ENCODE measurements at regions not wholly inside any gene's neighbourhood (a gene's known extent, or its start where the extent isn't known, plus 50 kb on each side); places are given as distances from the start of the nearest gene placed in this dataset.
"Not testable (repeated sequence)": the region's sequence is repeated elsewhere in the genome, so short reads cannot be mapped to it uniquely, and the experiment has no call there.

DNA sequence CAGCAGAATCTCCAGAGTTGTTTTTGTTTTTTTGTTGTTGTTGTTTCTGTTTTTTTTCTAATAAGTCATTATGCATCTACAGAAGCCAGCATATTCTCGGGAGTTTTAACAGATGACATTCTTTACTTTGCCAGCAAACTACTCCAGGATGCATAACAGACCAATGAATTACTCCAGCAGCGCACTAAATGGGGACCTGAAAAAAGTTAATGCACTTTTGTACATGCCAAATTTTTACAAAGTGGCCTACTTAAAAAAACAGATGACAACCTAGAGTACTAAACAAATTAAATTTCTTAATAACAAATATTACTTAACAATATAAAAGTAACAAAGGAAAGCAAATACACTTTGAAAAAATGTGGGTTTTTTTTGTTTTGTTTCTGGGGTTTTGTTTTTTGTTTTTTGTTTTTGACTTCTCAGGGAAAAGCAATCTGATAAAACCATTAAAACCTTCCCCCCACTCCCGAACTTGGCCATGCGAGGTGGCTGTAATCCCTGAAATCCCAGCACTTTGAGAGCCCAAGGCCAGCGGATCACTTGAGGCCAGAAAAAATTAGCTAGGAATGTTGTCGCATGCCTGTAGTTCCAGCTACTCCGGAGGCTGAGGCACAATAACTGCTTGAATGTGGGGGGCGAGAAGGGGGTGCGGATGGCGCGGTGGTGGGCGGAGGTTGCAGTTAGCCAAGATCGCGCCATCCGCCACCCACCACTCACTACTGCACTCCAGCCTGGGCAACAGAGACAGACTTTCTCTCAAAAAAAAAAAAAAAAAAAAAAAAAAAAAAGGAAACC lies 352.4 kb downstream of the CETN3 start:
- TF ChIP-seq CTCF (IDR thresholded peaks at IDR 0.05; ENCODE audit: insufficient read depth, low read depth, low read length, missing control alignments) = no peak
- no peak for DNase-seq (ENCODE audit: low read depth)
- H3K4me3 ChIP-seq (ENCODE audit: low read length) = no peak overlapping the region

DNA sequence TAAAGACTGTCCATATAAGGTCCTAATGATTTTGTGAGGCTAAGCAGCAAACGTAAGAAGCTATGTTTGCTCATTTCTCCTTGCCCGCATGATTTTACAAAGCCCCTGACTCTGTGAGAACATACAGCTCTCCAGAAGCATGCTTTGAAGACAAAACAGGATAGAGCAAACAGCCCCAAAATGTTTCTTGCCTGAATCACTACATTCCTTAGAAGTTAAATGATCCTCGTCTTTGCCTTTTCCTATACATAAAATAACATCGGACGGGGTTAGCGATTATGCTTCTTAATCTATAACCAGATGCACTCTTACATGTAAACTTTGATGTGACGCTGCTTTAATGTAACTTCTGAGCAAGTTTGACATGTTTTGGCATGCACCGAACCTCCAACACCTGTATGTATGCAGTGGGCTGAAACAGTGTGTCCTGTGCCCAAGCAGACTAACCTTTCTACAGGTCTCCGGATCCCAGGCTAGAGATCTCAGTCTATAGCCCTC lies 353.7 kb downstream of the CETN3 start:
- peak; percentile 68 for DNase-seq (ENCODE audit: low read depth)
- H3K4me3 ChIP-seq (ENCODE audit: low read length) = no peak overlapping the region
- no peak for TF ChIP-seq CTCF (IDR thresholded peaks at IDR 0.05; ENCODE audit: insufficient read depth, low read depth, low read length, missing control alignments)

GRCh38 chr5:90054612-90055011 lies 354.9 kb downstream of the CETN3 start:
- H3K4me3 ChIP-seq (ENCODE audit: low read length) = no peak overlapping the region
- TF ChIP-seq CTCF (IDR thresholded peaks at IDR 0.05; ENCODE audit: insufficient read depth, low read depth, low read length, missing control alignments) = no peak
- peak; percentile 63 for DNase-seq (ENCODE audit: low read depth)

DNA sequence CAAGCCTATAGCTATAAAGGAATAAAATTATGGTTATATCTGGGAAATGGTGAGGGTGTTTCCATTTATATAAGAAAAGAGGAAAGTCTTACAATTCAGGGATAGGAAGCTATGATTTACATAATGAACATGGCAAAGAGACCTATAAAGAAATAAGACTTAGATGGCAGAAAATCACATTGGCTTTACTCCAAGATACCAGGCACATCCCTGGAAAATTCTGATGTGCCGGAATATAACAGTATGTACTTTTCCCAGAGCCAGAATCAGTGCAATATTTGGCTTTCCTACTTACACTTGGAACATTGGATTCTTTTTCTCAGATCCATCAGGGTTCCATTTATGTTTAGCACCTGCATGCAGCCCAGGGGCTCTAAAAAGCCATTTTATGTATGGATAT lies 357.8 kb downstream of the CETN3 start:
- no peak for TF ChIP-seq CTCF (IDR thresholded peaks at IDR 0.05; ENCODE audit: insufficient read depth, low read depth, low read length, missing control alignments)
- H3K4me3 ChIP-seq (ENCODE audit: low read length) = no peak overlapping the region
- DNase-seq (ENCODE audit: low read depth) = no peak

DNA sequence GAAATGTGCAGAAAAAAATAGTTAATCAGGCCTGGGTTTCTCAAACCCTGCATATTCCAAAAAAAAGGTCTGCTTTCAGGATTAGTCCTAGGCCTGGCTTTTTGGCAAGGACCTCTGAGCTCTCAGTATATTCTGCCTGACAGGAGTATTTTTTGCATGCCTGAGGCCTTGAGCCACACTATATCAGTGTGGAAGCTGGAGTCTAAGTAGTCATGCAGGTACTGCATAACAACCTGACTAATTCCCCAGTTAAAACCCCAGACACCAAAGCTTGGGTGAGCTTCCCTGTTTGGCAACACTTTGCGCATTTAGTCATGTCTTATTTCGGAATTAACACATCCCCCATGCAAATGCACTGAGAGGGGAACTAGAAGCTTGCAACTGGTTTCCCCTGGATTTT lies 359.5 kb downstream of the CETN3 start:
- DNase-seq (ENCODE audit: low read depth) = peak; percentile 73
- no peak for TF ChIP-seq CTCF (IDR thresholded peaks at IDR 0.05; ENCODE audit: insufficient read depth, low read depth, low read length, missing control alignments)
- H3K4me3 ChIP-seq (ENCODE audit: low read length) = no peak overlapping the region

DNA sequence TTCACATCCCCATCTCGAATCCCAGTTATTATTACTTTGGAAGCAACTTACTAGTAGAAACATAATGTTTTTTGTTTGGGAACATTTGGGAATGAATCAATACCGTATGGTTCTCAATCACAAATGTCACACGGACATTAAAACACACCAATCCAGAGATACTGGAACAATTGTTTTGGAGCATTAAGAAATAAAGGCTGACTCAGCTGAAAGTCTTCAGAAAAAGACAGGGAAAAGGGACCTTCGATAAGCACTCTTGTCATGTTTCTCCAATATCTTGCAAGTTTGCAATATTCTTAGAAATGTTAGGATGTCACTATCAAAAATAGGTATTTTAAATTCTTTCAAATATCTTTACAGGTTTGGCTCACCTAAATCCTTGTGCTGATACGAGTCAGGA lies 362.4 kb downstream of the CETN3 start:
- DNase-seq (ENCODE audit: low read depth) = no peak
- no peak overlapping the region for H3K4me3 ChIP-seq (ENCODE audit: low read length)
- TF ChIP-seq CTCF (IDR thresholded peaks at IDR 0.05; ENCODE audit: insufficient read depth, low read depth, low read length, missing control alignments) = no peak

DNA sequence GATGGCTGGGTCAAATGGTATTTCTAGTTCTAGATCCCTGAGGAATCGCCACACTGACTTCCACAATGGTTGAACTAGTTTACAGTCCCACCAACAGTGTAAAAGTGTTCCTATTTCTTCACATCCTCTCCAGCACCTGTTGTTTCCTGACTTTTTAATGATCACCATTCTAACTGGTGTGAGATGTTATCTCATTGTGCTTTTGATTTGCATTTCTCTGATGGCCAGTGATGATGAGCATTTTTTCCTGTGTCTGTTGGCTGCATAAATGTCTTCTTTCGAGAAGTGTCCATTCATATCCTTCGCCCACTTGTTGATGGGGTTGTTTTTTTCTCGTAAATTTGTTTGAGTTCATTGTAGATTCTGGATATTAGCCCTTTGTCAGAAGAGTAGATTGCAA lies 369.5 kb downstream of the CETN3 start:
- H3K4me3 ChIP-seq (ENCODE audit: low read length); DNase-seq (ENCODE audit: low read depth): not testable (repeated sequence)
